VCaP (cell line): ENCODE measurements at regions not wholly inside any gene's neighbourhood (a gene's known extent, or its start where the extent isn't known, plus 50 kb on each side); places are given as distances from the start of the nearest gene placed in this dataset.
"Not testable (repeated sequence)": the region's sequence is repeated elsewhere in the genome, so short reads cannot be mapped to it uniquely, and the experiment has no call there.

ENCODE experiments used
- H3K27ac ChIP-seq: fragments of 450-650 bp; 2 replicates; pipeline ENCODE4 v1.5.1; 2017
- CTCF ChIP-seq: fragments of 450-650 bp; conservative IDR thresholded peaks from 2 replicates; pipeline ENCODE4 v1.5.1; 2017; ENCODE audit warnings: mild to moderate bottlenecking, moderate library complexity

- no peak overlapping the region for H3K27ac ChIP-seq
- TF ChIP-seq CTCF, result no peak
Observed at GRCh38 chr6:14518515-14519217, 401.1 kb downstream of the CD83 start.

- H3K27ac ChIP-seq, result no peak overlapping the region
- no peak for TF ChIP-seq CTCF
Observed at GRCh38 chr6:14520029-14520428, 402.5 kb downstream of the CD83 start.

GRCh38 chr6:14520536-14520935, 403.0 kb downstream of the CD83 start:
- H3K27ac ChIP-seq, result no peak overlapping the region
- TF ChIP-seq CTCF, result no peak

- no peak for TF ChIP-seq CTCF
- no peak overlapping the region for H3K27ac ChIP-seq
Observed at GRCh38 chr6:14521141-14521540, 403.6 kb downstream of the CD83 start.

- not testable (repeated sequence) for H3K27ac ChIP-seq
Observed at GRCh38 chr6:14521861-14522260, 404.3 kb downstream of the CD83 start.

- no peak for TF ChIP-seq CTCF
- H3K27ac ChIP-seq, result no peak overlapping the region
Observed at GRCh38 chr6:14524319-14524718, 406.7 kb downstream of the CD83 start.

GRCh38 chr6:14530385-14530784, 412.8 kb downstream of the CD83 start:
- no peak for TF ChIP-seq CTCF
- no peak overlapping the region for H3K27ac ChIP-seq

GRCh38 chr6:14533446-14533845, 415.9 kb downstream of the CD83 start:
- no peak overlapping the region for H3K27ac ChIP-seq
- TF ChIP-seq CTCF, result no peak
